ENCODE measurements at regions not wholly inside any gene's neighbourhood (a gene's known extent, or its start where the extent isn't known, plus 50 kb on each side); places are given as distances from the start of the nearest gene placed in this dataset.

DNA sequence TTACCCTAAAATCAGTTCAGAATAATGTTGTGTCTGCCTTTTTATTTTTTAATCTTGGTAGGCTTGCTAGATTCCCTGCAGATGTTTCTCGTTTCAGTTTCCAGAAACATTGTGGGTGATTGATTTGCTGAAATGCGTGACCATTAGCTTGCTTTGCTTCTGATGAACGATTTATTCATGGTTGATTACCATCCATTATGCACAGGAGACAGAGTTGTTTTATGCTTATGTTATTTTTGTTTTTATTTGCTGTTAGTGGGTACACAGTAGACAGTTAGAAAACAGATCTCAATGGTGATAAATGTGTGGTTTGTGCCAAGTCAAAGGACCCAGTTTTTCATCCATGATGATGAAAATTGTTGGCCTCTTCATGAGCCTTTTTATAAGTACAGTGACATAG, 455.6 kb upstream of the BOD1L1 start:
- TF ChIP-seq YY1 (IDR thresholded peaks at IDR 0.05; ENCODE audit: insufficient read depth, insufficient read length) (no peak), ZNF274 (IDR thresholded peaks at IDR 0.05; ENCODE audit: low read depth, low read length) (no peak), SUZ12 (IDR thresholded peaks at IDR 0.05; ENCODE audit: extremely low read depth, insufficient read depth, insufficient read length) (no peak)

Data from NT2/D1 (cell line).